Mesenchymal stem cell (in vitro differentiated cells and primary cell): ENCODE measurements at regions not wholly inside any gene's neighbourhood (a gene's known extent, or its start where the extent isn't known, plus 50 kb on each side); places are given as distances from the start of the nearest gene placed in this dataset.

Source experiments
- DNase-seq: peaks from one replicate; pipeline ENCODE4 v3.0.0-alpha.2; 2013
- H2AFZ ChIP-seq: one replicate; pipeline ENCODE4 v1.6.1; 2013; ENCODE audit warnings: low read depth, mild to moderate bottlenecking, control low read depth, inconsistent platforms, low read length, moderate library complexity
- H2AK5ac ChIP-seq: 2 replicates; pipeline ENCODE4 v1.6.1; 2013; ENCODE audit warnings: low read length, moderate library complexity, mild to moderate bottlenecking, inconsistent platforms; ENCODE audit not compliant: severe bottlenecking
- H2BK120ac ChIP-seq: one replicate; pipeline ENCODE4 v1.6.1; 2013; ENCODE audit warnings: low read depth, mild to moderate bottlenecking, inconsistent platforms, low read length, moderate library complexity
- H2BK12ac ChIP-seq, 2 experiments: one replicate each; pipeline ENCODE4 v1.6.1; 2013; ENCODE audit warnings: inconsistent platforms in 2 of 2, low read length in 2 of 2, mild to moderate bottlenecking in 2 of 2, moderate library complexity in 2 of 2, control low read depth in 1 of 2
- H2BK15ac ChIP-seq: one replicate; pipeline ENCODE4 v1.6.1; 2013; ENCODE audit warnings: mild to moderate bottlenecking, low read depth, inconsistent platforms; ENCODE audit not compliant: poor library complexity, severe bottlenecking
- H2BK5ac ChIP-seq: 2 replicates; pipeline ENCODE4 v1.6.1; 2013; ENCODE audit warnings: low read depth, mild to moderate bottlenecking, low read length, control low read depth, inconsistent platforms; ENCODE audit not compliant: poor library complexity, severe bottlenecking
- H3K14ac ChIP-seq, 2 experiments: one replicate each; pipeline ENCODE4 v1.6.1; 2013; ENCODE audit warnings: inconsistent platforms in 2 of 2, low read length in 2 of 2, control low read depth in 1 of 2, mild to moderate bottlenecking in 1 of 2, moderate library complexity in 1 of 2
- H3K18ac ChIP-seq, 2 experiments: one replicate each; pipeline ENCODE4 v1.6.1; 2013; ENCODE audit warnings: inconsistent platforms in 2 of 2, low read length in 2 of 2, control low read depth in 1 of 2, low read depth in 1 of 2, mild to moderate bottlenecking in 1 of 2
- H3K23ac ChIP-seq, 2 experiments: one replicate each; pipeline ENCODE4 v1.6.1; 2013; ENCODE audit warnings: inconsistent platforms in 2 of 2, low read length in 2 of 2, mild to moderate bottlenecking in 2 of 2, moderate library complexity in 2 of 2, control low read depth in 1 of 2
- H3K27ac ChIP-seq: 2 replicates; pipeline ENCODE4 v1.5.1; 2013; ENCODE audit warnings: mild to moderate bottlenecking, moderate library complexity, low read length, control low read depth, inconsistent platforms; ENCODE audit not compliant: poor library complexity, severe bottlenecking
- H3K27me3 ChIP-seq, 2 experiments: 2 replicates each; pipeline versions ENCODE4 v1.6.1 to v1.7.0; 2013; ENCODE audit warnings: low read length in 2 of 2, mild to moderate bottlenecking in 2 of 2, moderate library complexity in 2 of 2, control low read depth in 1 of 2, inconsistent platforms in 1 of 2; ENCODE audit not compliant: control insufficient read depth in 1 of 2, insufficient read depth in 1 of 2
- H3K36me3 ChIP-seq, 2 experiments: 2 replicates each; pipeline versions ENCODE4 v1.6.1 to v1.7.0; 2013; ENCODE audit warnings: low read length in 2 of 2, control low read depth in 1 of 2, inconsistent platforms in 1 of 2, low read depth in 1 of 2, mild to moderate bottlenecking in 1 of 2; ENCODE audit not compliant: insufficient read depth in 2 of 2, control insufficient read depth in 1 of 2
- H3K4ac ChIP-seq, 2 experiments: one replicate each; pipeline ENCODE4 v1.6.1; 2013; ENCODE audit warnings: inconsistent platforms in 2 of 2, low read length in 2 of 2, mild to moderate bottlenecking in 2 of 2, moderate library complexity in 2 of 2, control low read depth in 1 of 2, low read depth in 1 of 2
- H3K4me1 ChIP-seq: 2 replicates; pipeline ENCODE4 v1.6.1; 2013; ENCODE audit warnings: low read depth, low read length, control low read depth; ENCODE audit not compliant: control insufficient read depth, insufficient read depth
- H3K4me2 ChIP-seq: 2 replicates; pipeline ENCODE4 v1.6.1; 2013; ENCODE audit warnings: low read length, mild to moderate bottlenecking, inconsistent platforms; ENCODE audit not compliant: poor library complexity, severe bottlenecking
- H3K4me3 ChIP-seq, 2 experiments: 2 replicates each; pipeline versions ENCODE4 v1.5.1 to v1.7.0; 2013; ENCODE audit warnings: low read length in 2 of 2, mild to moderate bottlenecking in 2 of 2, control low read depth in 1 of 2, low read depth in 1 of 2; ENCODE audit not compliant: insufficient read depth in 1 of 2
- H3K79me1 ChIP-seq: replicated peaks from 2 replicates; pipeline ENCODE4 v1.6.1; 2013; ENCODE audit warnings: mild to moderate bottlenecking, control low read depth, low read length, inconsistent platforms; ENCODE audit not compliant: poor library complexity, severe bottlenecking
- H3K9ac ChIP-seq: 2 replicates; pipeline ENCODE4 v1.7.0; 2013; ENCODE audit warnings: mild to moderate bottlenecking, low read length, moderate library complexity
- H3K9me3 ChIP-seq: 2 replicates; pipeline ENCODE4 v1.7.0; 2013; ENCODE audit warnings: mild to moderate bottlenecking, low read length; ENCODE audit not compliant: control insufficient read depth
- H4K8ac ChIP-seq: one replicate; pipeline ENCODE4 v1.6.1; 2013; ENCODE audit warnings: inconsistent platforms, mild to moderate bottlenecking, low read length, moderate library complexity
- H4K91ac ChIP-seq: one replicate; pipeline ENCODE4 v1.6.1; 2013; ENCODE audit warnings: mild to moderate bottlenecking, low read length, inconsistent platforms
- WGBS: methylation state at CpG from one replicate; pipeline ENCODE4 v1.1.7; 2013; ENCODE audit warnings: mixed read lengths; 5-methylcytosine and 5-hydroxymethylcytosine counted together

- no peak overlapping the region for H3K14ac ChIP-seq
- no peak overlapping the region for H2BK15ac ChIP-seq
- peaks cover 15 to 82% of the 10 kb centered on the region in 2 experiments for H3K27me3 ChIP-seq
- no peak overlapping the region for H3K4me2 ChIP-seq
- WGBS = 66% methylated on average over 6 of the region's 6 CpGs
- no peak overlapping the region for H3K4me3 ChIP-seq
- H2AFZ ChIP-seq = no peak overlapping the region
- peak; percentile 5 for DNase-seq
- H2BK120ac ChIP-seq = no peak overlapping the region
- H3K79me1 ChIP-seq = no peaks in the 10 kb centered on the region
- H3K9ac ChIP-seq = no peak overlapping the region
- H3K23ac ChIP-seq = no peak overlapping the region
- no peak overlapping the region for H2AK5ac ChIP-seq
- H3K4me1 ChIP-seq = peaks cover 11% of the 10 kb centered on the region
- H4K91ac ChIP-seq = no peak overlapping the region
- no peak overlapping the region for H2BK5ac ChIP-seq
- H2BK12ac ChIP-seq = no peak overlapping the region
- no peak overlapping the region for H4K8ac ChIP-seq
- no peaks in the 10 kb centered on the region for H3K36me3 ChIP-seq
- no peak overlapping the region for H3K18ac ChIP-seq
- no peak overlapping the region for H3K27ac ChIP-seq
- H3K4ac ChIP-seq = no peak overlapping the region
- no peaks in the 10 kb centered on the region for H3K9me3 ChIP-seq
These were observed 249.4 kb downstream of the LOXHD1 start for GRCh38 chr18:46407486-46408166.

GRCh38 chr18:46408334-46408987 lies 248.6 kb downstream of the LOXHD1 start:
- H3K79me1 ChIP-seq = no peaks in the 10 kb centered on the region
- 50% methylated on average over 6 of the region's 6 CpGs for WGBS
- no peak overlapping the region for H3K18ac ChIP-seq
- peaks cover 15 to 89% of the 10 kb centered on the region in 2 experiments for H3K27me3 ChIP-seq
- H2BK12ac ChIP-seq = no peak overlapping the region
- no peak overlapping the region for H3K14ac ChIP-seq
- H3K4me1 ChIP-seq = peaks cover 18% of the 10 kb centered on the region
- no peak for DNase-seq
- H4K91ac ChIP-seq = no peak overlapping the region
- no peak overlapping the region for H3K23ac ChIP-seq
- no peak overlapping the region for H3K4me2 ChIP-seq
- H2AK5ac ChIP-seq = no peak overlapping the region
- H4K8ac ChIP-seq = no peak overlapping the region
- H3K4ac ChIP-seq = no peak overlapping the region
- no peaks in the 10 kb centered on the region for H3K36me3 ChIP-seq
- no peak overlapping the region for H2BK5ac ChIP-seq
- H3K4me3 ChIP-seq = no peak overlapping the region
- no peaks in the 10 kb centered on the region for H3K9me3 ChIP-seq
- H2BK15ac ChIP-seq = no peak overlapping the region
- H3K27ac ChIP-seq = no peak overlapping the region
- H2AFZ ChIP-seq = no peak overlapping the region
- H2BK120ac ChIP-seq = no peak overlapping the region
- H3K9ac ChIP-seq = no peak overlapping the region

GRCh38 chr18:46411191-46411828 lies 245.7 kb downstream of the LOXHD1 start:
- no peak overlapping the region for H3K14ac ChIP-seq
- no peak overlapping the region for H2BK15ac ChIP-seq
- no peak overlapping the region for H3K23ac ChIP-seq
- peaks cover 15 to 86% of the 10 kb centered on the region in 2 experiments for H3K27me3 ChIP-seq
- no peak for DNase-seq
- H3K27ac ChIP-seq = no peak overlapping the region
- no peak overlapping the region for H2BK12ac ChIP-seq
- WGBS = 73% methylated on average over 4 of the region's 4 CpGs
- no peak overlapping the region for H2AFZ ChIP-seq
- no peak overlapping the region for H2BK5ac ChIP-seq
- H2AK5ac ChIP-seq = no peak overlapping the region
- no peak overlapping the region for H3K4me3 ChIP-seq
- no peaks in the 10 kb centered on the region for H3K79me1 ChIP-seq
- H3K4ac ChIP-seq = no peak overlapping the region
- H3K4me1 ChIP-seq = peaks cover 20% of the 10 kb centered on the region
- no peak overlapping the region for H3K4me2 ChIP-seq
- H4K8ac ChIP-seq = no peak overlapping the region
- H3K36me3 ChIP-seq = no peaks in the 10 kb centered on the region
- no peak overlapping the region for H3K18ac ChIP-seq
- H3K9ac ChIP-seq = no peak overlapping the region
- H2BK120ac ChIP-seq = no peak overlapping the region
- no peak overlapping the region for H4K91ac ChIP-seq
- no peaks in the 10 kb centered on the region for H3K9me3 ChIP-seq
